ENCODE measurements at regions not wholly inside any gene's neighbourhood (a gene's known extent, or its start where the extent isn't known, plus 50 kb on each side); places are given as distances from the start of the nearest gene placed in this dataset.
"Not testable (repeated sequence)": the region's sequence is repeated elsewhere in the genome, so short reads cannot be mapped to it uniquely, and the experiment has no call there.

- no peak for DNase-seq (ENCODE audit: low read depth in 2 of 2)
Measured at GRCh38 chr5:37962389-37962788, 122.5 kb upstream of the GDNF start.

GRCh38 chr5:37957218-37957617 is 117.4 kb upstream of the GDNF start:
- DNase-seq (ENCODE audit: low read depth in 2 of 2), result no peak

- no peak for DNase-seq (ENCODE audit: low read depth in 2 of 2)
Measured at GRCh38 chr5:37955748-37956147, 115.9 kb upstream of the GDNF start.

- no peak for DNase-seq (ENCODE audit: low read depth in 2 of 2)
Measured at GRCh38 chr5:37954561-37954960, 114.7 kb upstream of the GDNF start.

GRCh38 chr5:37951946-37952721 is 112.3 kb upstream of the GDNF start:
- DNase-seq (ENCODE audit: low read depth in 2 of 2), result no peak

GRCh38 chr5:37950436-37950835 is 110.6 kb upstream of the GDNF start:
- DNase-seq (ENCODE audit: low read depth in 2 of 2), result no peak

GRCh38 chr5:37945446-37945845 is 105.6 kb upstream of the GDNF start:
- no peak for DNase-seq (ENCODE audit: low read depth in 2 of 2)

GRCh38 chr5:37943136-37943535 is 103.3 kb upstream of the GDNF start:
- DNase-seq (ENCODE audit: low read depth in 2 of 2), result not testable (repeated sequence)

GRCh38 chr5:37940931-37941623 is 101.2 kb upstream of the GDNF start:
- no peak for DNase-seq (ENCODE audit: low read depth in 2 of 2)

GRCh38 chr5:37938861-37939260 is 99.0 kb upstream of the GDNF start:
- no peak for DNase-seq (ENCODE audit: low read depth in 2 of 2)

- no peak for DNase-seq (ENCODE audit: low read depth in 2 of 2)
Measured at GRCh38 chr5:37938076-37938852, 98.4 kb upstream of the GDNF start.

GRCh38 chr5:37936091-37936490 is 96.2 kb upstream of the GDNF start:
- DNase-seq (ENCODE audit: low read depth in 2 of 2), result no peak

GRCh38 chr5:37933576-37933975 is 93.7 kb upstream of the GDNF start:
- no peak for DNase-seq (ENCODE audit: low read depth in 2 of 2)

GRCh38 chr5:37932450-37932849 is 92.6 kb upstream of the GDNF start:
- DNase-seq (ENCODE audit: low read depth in 2 of 2), result no peak

- no peak for DNase-seq (ENCODE audit: low read depth in 2 of 2)
Measured at GRCh38 chr5:37931541-37931940, 91.7 kb upstream of the GDNF start.

GRCh38 chr5:37930350-37930749 is 90.5 kb upstream of the GDNF start:
- DNase-seq (ENCODE audit: low read depth in 2 of 2), result no peak

- DNase-seq (ENCODE audit: low read depth in 2 of 2), result no peak
Measured at GRCh38 chr5:37929791-37930190, 90.0 kb upstream of the GDNF start.

- DNase-seq (ENCODE audit: low read depth in 2 of 2), result not testable (repeated sequence)
Measured at GRCh38 chr5:37927753-37928152, 87.9 kb upstream of the GDNF start.

- DNase-seq (ENCODE audit: low read depth in 2 of 2), result no peak
Measured at GRCh38 chr5:37926732-37927131, 86.9 kb upstream of the GDNF start.

GRCh38 chr5:37921452-37921851 is 81.6 kb upstream of the GDNF start:
- DNase-seq (ENCODE audit: low read depth in 2 of 2), result no peak

GRCh38 chr5:37918424-37918823 is 78.6 kb upstream of the GDNF start:
- no peak for DNase-seq (ENCODE audit: low read depth in 2 of 2)

GRCh38 chr5:37916525-37916924 is 76.7 kb upstream of the GDNF start:
- no peak for DNase-seq (ENCODE audit: low read depth in 2 of 2)

Measured in stimulated activated CD8-positive, alpha-beta memory T cell treated with anti-CD3 and anti-CD28 coated beads, Interleukin-7, amount 100 ng/mL, for 4 hours (primary cell).